ENCODE measurements at regions not wholly inside any gene's neighbourhood (a gene's known extent, or its start where the extent isn't known, plus 50 kb on each side); places are given as distances from the start of the nearest gene placed in this dataset.

DNA sequence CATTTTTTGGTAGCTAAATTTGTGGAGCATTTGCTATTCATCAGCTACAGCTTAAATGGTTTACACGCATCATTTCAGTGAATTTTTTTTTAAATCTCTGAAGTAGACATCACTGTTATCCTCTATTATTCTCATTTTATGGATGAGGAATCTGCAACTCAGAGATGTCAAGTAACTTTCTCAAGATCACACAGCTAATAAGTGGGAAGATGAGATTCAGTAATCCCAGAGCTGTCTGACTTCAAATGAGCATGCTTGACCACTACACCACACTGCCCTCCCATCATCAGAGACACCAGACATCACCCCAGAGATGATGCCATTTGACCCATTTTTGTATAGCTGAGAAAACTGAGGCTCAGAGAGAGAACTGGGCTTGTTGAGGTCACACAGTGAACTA, 116.4 kb downstream of the RRAGC start:
- TF ChIP-seq, protein P1, sequence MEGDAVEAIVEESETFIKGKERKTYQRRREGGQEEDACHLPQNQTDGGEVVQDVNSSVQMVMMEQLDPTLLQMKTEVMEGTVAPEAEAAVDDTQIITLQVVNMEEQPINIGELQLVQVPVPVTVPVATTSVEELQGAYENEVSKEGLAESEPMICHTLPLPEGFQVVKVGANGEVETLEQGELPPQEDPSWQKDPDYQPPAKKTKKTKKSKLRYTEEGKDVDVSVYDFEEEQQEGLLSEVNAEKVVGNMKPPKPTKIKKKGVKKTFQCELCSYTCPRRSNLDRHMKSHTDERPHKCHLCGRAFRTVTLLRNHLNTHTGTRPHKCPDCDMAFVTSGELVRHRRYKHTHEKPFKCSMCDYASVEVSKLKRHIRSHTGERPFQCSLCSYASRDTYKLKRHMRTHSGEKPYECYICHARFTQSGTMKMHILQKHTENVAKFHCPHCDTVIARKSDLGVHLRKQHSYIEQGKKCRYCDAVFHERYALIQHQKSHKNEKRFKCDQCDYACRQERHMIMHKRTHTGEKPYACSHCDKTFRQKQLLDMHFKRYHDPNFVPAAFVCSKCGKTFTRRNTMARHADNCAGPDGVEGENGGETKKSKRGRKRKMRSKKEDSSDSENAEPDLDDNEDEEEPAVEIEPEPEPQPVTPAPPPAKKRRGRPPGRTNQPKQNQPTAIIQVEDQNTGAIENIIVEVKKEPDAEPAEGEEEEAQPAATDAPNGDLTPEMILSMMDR (IDR thresholded peaks at IDR 0.05; ENCODE audit: low read depth, low read length, missing control alignments) = no peak
- DNase-seq (ENCODE audit: extremely low read depth, low read depth) = no peak
- H3K4me3 ChIP-seq (replicated peaks; ENCODE audit: low read depth, low read length) = no peak overlapping the region

DNA sequence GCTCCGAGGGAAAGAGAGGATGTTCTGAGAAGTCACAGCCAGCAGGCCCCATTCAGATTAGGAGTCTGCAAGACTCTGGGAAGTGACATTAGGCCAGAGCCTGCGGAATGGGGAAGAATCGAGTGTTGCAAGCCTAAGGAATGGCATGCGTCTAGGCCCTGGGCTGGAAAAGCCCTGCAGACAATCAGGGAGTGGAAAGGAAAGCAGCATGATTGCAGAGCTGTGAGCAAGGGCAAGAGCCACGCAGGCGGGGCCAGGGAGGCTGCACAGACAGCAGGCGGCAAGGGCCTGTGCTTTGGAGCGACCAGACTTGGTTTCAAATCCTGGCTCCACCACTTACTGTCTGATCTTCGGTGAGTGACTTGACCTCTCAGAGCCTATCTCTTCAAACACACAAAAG, 118.2 kb downstream of the RRAGC start:
- TF ChIP-seq, protein P1 (IDR thresholded peaks at IDR 0.05; ENCODE audit: low read depth, low read length, missing control alignments) = no peak
- H3K4me3 ChIP-seq (replicated peaks; ENCODE audit: low read depth, low read length) = no peak overlapping the region
- no peak for DNase-seq (ENCODE audit: extremely low read depth, low read depth)

DNA sequence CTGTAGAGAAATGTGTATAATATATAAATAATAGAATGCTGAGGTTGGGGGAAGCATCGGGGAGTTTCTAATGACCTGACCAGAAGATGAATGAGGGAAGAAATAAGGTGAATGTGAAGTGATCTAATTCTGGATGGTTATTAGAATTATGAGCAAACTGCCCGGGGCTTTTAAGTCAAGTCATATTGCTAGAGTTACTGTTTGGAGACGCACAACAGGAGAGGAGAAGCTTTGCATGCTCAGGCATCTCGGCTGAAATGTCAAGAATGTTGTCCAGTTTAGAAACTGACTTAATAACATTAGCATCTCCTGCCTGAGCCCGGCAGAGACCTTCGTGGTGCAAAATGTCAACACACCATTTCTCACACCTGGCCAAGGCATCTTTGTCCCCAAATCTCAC, 119.1 kb downstream of the RRAGC start:
- TF ChIP-seq, protein P1 (IDR thresholded peaks at IDR 0.05; ENCODE audit: low read depth, low read length, missing control alignments) = no peak
- H3K4me3 ChIP-seq (replicated peaks; ENCODE audit: low read depth, low read length) = no peak overlapping the region
- DNase-seq (ENCODE audit: extremely low read depth, low read depth) = no peak

DNA sequence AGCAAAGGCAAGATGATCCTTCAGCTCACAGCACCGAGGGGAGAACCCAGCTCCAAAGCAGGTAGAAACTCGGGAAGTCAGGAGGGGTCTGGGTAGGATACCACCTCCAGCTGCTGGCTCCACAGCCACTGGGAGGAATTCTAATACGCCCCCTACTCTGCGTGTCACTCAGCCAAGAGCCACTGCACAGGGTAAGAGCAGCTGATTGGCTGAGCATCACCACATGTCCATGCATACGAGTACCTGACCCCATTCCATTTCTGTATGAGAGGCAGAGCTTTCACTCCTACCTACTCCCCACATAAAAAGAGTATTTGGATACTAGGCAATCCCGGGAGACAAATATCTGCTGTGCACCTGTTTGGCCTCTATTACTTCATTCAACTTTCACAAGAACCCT, 121.4 kb downstream of the RRAGC start:
- TF ChIP-seq, protein P1 (IDR thresholded peaks at IDR 0.05; ENCODE audit: low read depth, low read length, missing control alignments) = no peak
- no peak overlapping the region for H3K4me3 ChIP-seq (replicated peaks; ENCODE audit: low read depth, low read length)
- DNase-seq (ENCODE audit: extremely low read depth, low read depth) = no peak

DNA sequence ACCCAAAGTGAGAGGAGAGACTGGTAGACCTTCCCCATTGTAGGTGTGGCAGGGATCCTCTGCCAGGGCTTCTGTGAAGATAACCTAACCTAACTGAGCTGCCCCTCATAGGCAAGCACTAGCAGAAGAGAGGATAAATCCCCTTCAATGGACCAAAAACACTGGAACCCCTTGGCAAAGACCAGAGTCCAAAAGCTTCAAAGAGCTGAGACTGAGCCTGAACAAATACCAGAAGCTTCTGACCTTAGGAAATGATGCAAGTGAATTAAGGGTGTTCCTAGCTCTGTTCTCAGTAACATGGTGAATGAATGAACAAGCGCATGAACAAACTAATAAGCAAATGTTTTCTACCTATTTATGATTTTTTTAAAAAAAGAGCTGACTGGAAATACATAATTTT, 123.2 kb downstream of the RRAGC start:
- DNase-seq (ENCODE audit: extremely low read depth, low read depth) = no peak
- TF ChIP-seq, protein P1 (IDR thresholded peaks at IDR 0.05; ENCODE audit: low read depth, low read length, missing control alignments) = no peak
- no peak overlapping the region for H3K4me3 ChIP-seq (replicated peaks; ENCODE audit: low read depth, low read length)

DNA sequence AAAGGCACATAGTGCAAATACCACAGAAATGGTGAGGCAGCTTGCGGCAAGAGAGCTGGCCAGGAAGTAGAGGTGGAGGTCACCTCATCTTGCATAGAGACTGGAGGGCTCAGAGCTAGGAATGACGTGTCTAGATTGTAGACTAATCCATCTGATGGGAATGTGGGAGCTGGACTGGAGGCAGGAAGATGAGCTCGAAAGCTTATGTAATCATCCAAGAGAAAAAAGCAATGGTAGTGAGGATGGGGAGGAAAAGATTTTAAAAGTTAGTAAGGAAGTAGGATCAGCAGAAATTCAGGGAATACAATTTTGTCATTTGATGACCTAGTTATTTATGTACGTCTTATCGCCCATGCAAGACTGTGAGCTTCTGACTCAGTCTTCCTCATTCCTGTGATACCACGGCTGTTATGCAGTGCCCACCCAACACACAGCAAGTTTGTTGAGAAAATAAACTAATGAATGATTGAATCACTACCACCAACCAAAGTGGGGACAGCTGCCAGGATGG, 123.9 kb downstream of the RRAGC start:
- H3K4me3 ChIP-seq (replicated peaks; ENCODE audit: low read depth, low read length) = no peak overlapping the region
- DNase-seq (ENCODE audit: extremely low read depth, low read depth) = no peak
- TF ChIP-seq, protein P1 (IDR thresholded peaks at IDR 0.05; ENCODE audit: low read depth, low read length, missing control alignments) = no peak

DNA sequence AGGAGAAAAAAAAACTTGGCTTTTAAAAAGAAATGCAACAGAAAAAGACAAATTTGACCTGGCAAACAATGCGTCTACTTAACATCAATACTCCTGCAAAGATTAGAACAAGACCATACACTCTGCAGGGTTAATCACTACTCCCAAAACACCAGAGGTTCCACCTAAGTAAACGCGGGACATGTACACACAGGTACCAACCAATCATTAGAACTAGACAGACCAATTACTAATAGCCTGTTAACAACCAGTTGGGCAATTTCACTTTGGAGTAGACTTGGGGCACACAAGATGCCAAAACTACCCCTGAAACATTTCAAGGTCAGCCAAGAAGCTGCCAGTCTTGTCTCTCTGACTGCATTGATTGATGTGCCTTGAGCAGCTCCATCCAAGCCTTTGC, 125.8 kb downstream of the RRAGC start:
- TF ChIP-seq, protein P1 (IDR thresholded peaks at IDR 0.05; ENCODE audit: low read depth, low read length, missing control alignments) = no peak
- H3K4me3 ChIP-seq (replicated peaks; ENCODE audit: low read depth, low read length) = no peak overlapping the region
- no peak for DNase-seq (ENCODE audit: extremely low read depth, low read depth)
